ENCODE measurements at regions not wholly inside any gene's neighbourhood (a gene's known extent, or its start where the extent isn't known, plus 50 kb on each side); places are given as distances from the start of the nearest gene placed in this dataset.
"Not testable (repeated sequence)": the region's sequence is repeated elsewhere in the genome, so short reads cannot be mapped to it uniquely, and the experiment has no call there.

DNA sequence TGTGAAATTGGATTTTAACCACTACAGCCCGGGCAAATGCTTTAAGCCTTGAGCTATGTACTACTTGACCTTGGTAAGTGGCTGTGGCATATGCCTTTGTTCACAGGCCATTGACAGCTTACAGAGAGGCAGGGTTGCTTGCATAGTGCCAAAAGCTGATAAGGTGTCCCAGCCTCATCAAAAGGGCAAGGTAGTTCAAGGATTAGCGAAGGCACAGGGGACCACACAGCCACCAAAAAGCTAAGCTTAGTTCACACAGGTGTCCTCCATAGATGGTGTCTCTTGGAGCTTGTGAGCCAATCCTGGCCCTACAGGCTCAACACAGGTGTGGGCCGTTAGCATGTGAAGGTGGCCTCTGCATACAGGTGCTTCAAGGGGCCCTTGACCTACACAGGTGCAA lies 86.8 kb downstream of the ZNF622 start:
- no peaks in the 10 kb centered on the region for H3K79me2 ChIP-seq (ENCODE audit: insufficient read depth, low read length)
- H3K4me2 ChIP-seq (ENCODE audit: insufficient read depth, low read length) = no peak overlapping the region
- no peak overlapping the region for H3K4me3 ChIP-seq (ENCODE audit: insufficient read depth, low read length)
- TF ChIP-seq, protein P1, sequence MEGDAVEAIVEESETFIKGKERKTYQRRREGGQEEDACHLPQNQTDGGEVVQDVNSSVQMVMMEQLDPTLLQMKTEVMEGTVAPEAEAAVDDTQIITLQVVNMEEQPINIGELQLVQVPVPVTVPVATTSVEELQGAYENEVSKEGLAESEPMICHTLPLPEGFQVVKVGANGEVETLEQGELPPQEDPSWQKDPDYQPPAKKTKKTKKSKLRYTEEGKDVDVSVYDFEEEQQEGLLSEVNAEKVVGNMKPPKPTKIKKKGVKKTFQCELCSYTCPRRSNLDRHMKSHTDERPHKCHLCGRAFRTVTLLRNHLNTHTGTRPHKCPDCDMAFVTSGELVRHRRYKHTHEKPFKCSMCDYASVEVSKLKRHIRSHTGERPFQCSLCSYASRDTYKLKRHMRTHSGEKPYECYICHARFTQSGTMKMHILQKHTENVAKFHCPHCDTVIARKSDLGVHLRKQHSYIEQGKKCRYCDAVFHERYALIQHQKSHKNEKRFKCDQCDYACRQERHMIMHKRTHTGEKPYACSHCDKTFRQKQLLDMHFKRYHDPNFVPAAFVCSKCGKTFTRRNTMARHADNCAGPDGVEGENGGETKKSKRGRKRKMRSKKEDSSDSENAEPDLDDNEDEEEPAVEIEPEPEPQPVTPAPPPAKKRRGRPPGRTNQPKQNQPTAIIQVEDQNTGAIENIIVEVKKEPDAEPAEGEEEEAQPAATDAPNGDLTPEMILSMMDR (IDR thresholded peaks at IDR 0.05; ENCODE audit: extremely low read depth, low read depth, low read length) = no peak
- no peaks in the 10 kb centered on the region for H4K20me1 ChIP-seq (ENCODE audit: insufficient read depth, low read length)
- no peaks in the 10 kb centered on the region for H3K36me3 ChIP-seq (ENCODE audit: insufficient read depth, low read length)
- no peaks in the 10 kb centered on the region for H3K4me1 ChIP-seq (ENCODE audit: insufficient read depth, low read length)
- H3K27ac ChIP-seq (ENCODE audit: low read depth, low read length) = no peak overlapping the region
- no peak overlapping the region for H2AFZ ChIP-seq (ENCODE audit: low read length)
- H3K27me3 ChIP-seq (ENCODE audit: insufficient read depth, low read length) = no peaks in the 10 kb centered on the region
- DNase-seq (ENCODE audit: insufficient read length, low spot score, missing footprints) = no peak
- H3K9me3 ChIP-seq (ENCODE audit: low read depth, low read length) = no peaks in the 10 kb centered on the region

DNA sequence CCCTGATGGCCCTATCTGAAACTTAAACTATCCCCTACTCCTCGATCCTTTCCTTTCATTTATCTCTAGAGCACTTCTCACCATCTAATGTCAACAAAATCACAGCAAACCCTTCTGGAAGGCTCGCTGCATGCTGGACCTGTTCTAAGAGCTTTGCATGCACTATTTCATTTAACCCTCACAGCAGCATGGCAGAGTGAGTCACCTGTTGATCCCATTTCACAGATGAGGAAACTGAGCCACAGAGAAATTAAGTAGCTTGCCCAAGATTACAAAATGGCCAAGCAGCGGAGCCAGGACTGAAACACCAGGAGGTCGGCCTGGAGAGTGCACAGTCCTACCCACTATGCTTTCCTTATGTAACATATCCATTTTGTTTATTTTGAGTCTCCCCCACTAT lies 93.1 kb downstream of the ZNF622 start:
- Histone ChIP-seq H2AFZ (ENCODE audit: low read length) (no peak overlapping the region), H3K27me3 (ENCODE audit: insufficient read depth, low read length) (no peaks in the 10 kb centered on the region), H3K4me2 (ENCODE audit: insufficient read depth, low read length) (no peak overlapping the region), H3K36me3 (ENCODE audit: insufficient read depth, low read length) (no peaks in the 10 kb centered on the region), H4K20me1 (ENCODE audit: insufficient read depth, low read length) (no peaks in the 10 kb centered on the region), H3K9me3 (ENCODE audit: low read depth, low read length) (no peaks in the 10 kb centered on the region), H3K27ac (ENCODE audit: low read depth, low read length) (no peak overlapping the region), H3K79me2 (ENCODE audit: insufficient read depth, low read length) (no peaks in the 10 kb centered on the region), H3K4me1 (ENCODE audit: insufficient read depth, low read length) (no peaks in the 10 kb centered on the region), H3K4me3 (ENCODE audit: insufficient read depth, low read length) (no peak overlapping the region)
- TF ChIP-seq, protein P1 (IDR thresholded peaks at IDR 0.05; ENCODE audit: extremely low read depth, low read depth, low read length) = no peak
- no peak for DNase-seq (ENCODE audit: insufficient read length, low spot score, missing footprints)

DNA sequence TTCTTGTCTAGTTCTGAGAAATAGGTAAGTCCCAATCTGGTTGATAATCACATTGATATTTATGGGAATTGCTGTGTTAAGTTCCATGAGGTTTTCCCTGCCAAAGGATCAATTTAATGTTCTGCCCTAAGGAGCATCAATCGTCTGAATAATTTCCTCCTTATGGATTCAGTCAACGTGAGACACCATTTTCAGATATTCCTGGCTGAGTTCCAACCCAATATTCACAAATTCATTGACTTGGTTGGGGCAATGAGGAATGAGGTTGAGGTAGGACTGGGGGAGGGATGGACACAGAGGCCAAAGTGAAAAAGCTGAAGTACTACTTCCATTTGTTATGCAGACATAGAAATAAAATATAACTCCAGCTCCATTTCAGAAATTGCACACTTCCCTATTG lies 99.1 kb downstream of the ZNF622 start:
- no peaks in the 10 kb centered on the region for H3K79me2 ChIP-seq (ENCODE audit: insufficient read depth, low read length)
- DNase-seq (ENCODE audit: insufficient read length, low spot score, missing footprints) = no peak
- TF ChIP-seq, protein P1 (IDR thresholded peaks at IDR 0.05; ENCODE audit: extremely low read depth, low read depth, low read length) = no peak
- H3K4me1 ChIP-seq (ENCODE audit: insufficient read depth, low read length) = no peaks in the 10 kb centered on the region
- no peaks in the 10 kb centered on the region for H3K9me3 ChIP-seq (ENCODE audit: low read depth, low read length)
- no peak overlapping the region for H3K4me3 ChIP-seq (ENCODE audit: insufficient read depth, low read length)
- no peak overlapping the region for H3K4me2 ChIP-seq (ENCODE audit: insufficient read depth, low read length)
- no peaks in the 10 kb centered on the region for H4K20me1 ChIP-seq (ENCODE audit: insufficient read depth, low read length)
- no peak overlapping the region for H3K27ac ChIP-seq (ENCODE audit: low read depth, low read length)
- H2AFZ ChIP-seq (ENCODE audit: low read length) = no peak overlapping the region
- H3K36me3 ChIP-seq (ENCODE audit: insufficient read depth, low read length) = no peaks in the 10 kb centered on the region
- H3K27me3 ChIP-seq (ENCODE audit: insufficient read depth, low read length) = no peaks in the 10 kb centered on the region

DNA sequence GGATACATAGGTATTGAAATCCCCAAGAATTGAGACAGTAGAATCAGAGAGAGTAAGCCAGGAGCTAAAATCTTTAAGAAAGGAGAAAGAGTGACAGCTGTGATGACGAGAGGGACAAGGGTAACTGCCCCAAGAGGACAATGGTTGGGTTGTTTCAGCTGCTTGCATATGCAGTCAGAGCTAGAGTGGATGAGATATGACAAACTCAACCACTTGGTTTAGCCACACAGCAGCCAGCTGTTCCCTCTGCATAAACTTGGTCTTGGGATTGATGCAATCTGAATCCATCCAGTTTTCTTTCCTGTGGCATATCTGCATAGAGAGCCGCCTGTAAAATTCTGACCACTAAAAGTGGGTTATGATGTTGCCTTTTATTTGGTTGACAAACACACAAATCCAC lies 100.7 kb downstream of the ZNF622 start:
- Histone ChIP-seq H3K79me2 (ENCODE audit: insufficient read depth, low read length) (no peaks in the 10 kb centered on the region), H2AFZ (ENCODE audit: low read length) (no peak overlapping the region), H4K20me1 (ENCODE audit: insufficient read depth, low read length) (no peaks in the 10 kb centered on the region), H3K4me3 (ENCODE audit: insufficient read depth, low read length) (no peak overlapping the region), H3K9me3 (ENCODE audit: low read depth, low read length) (no peaks in the 10 kb centered on the region), H3K27ac (ENCODE audit: low read depth, low read length) (no peak overlapping the region), H3K27me3 (ENCODE audit: insufficient read depth, low read length) (no peaks in the 10 kb centered on the region), H3K4me2 (ENCODE audit: insufficient read depth, low read length) (no peak overlapping the region), H3K4me1 (ENCODE audit: insufficient read depth, low read length) (no peaks in the 10 kb centered on the region), H3K36me3 (ENCODE audit: insufficient read depth, low read length) (no peaks in the 10 kb centered on the region)
- TF ChIP-seq, protein P1 (IDR thresholded peaks at IDR 0.05; ENCODE audit: extremely low read depth, low read depth, low read length) = no peak
- DNase-seq (ENCODE audit: insufficient read length, low spot score, missing footprints) = no peak

DNA sequence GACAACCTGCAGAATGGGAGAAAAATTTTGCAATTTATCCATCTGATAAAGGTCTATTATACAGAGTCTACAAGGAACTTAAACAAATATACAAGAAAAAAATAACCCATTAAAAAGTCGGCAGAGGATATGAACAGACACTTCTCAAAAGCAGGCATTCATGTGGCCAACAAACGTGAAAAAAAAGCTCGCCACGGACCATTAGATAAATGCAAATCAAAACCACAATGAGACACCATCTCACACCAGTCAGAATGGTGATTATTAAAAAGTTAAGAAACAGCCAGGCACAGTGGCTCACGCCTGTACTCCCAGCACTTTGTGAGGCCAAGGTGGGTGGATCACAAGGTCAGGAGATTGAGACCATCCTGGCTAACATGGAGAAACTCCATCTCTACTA lies 112.2 kb downstream of the ZNF622 start:
- H3K4me3 ChIP-seq (ENCODE audit: insufficient read depth, low read length); H3K36me3 ChIP-seq (ENCODE audit: insufficient read depth, low read length); DNase-seq (ENCODE audit: insufficient read length, low spot score, missing footprints); H2AFZ ChIP-seq (ENCODE audit: low read length); H3K27ac ChIP-seq (ENCODE audit: low read depth, low read length); H3K9me3 ChIP-seq (ENCODE audit: low read depth, low read length); H3K4me2 ChIP-seq (ENCODE audit: insufficient read depth, low read length); H3K79me2 ChIP-seq (ENCODE audit: insufficient read depth, low read length); H3K27me3 ChIP-seq (ENCODE audit: insufficient read depth, low read length); H3K4me1 ChIP-seq (ENCODE audit: insufficient read depth, low read length); H4K20me1 ChIP-seq (ENCODE audit: insufficient read depth, low read length): not testable (repeated sequence)
